Esophagus squamous epithelium (tissue), 4 donors: ENCODE measurements at regions not wholly inside any gene's neighbourhood (a gene's known extent, or its start where the extent isn't known, plus 50 kb on each side); places are given as distances from the start of the nearest gene placed in this dataset.

Experiments
- POLR2A ChIP-seq, 4 donors: fragments of 450-650 bp; IDR thresholded peaks; one replicate each; pipeline ENCODE4 v1.6.1; 2017; ENCODE audit warnings: antibody characterized with exemption in 4 of 4, mild to moderate bottlenecking in 4 of 4, moderate library complexity in 3 of 4
- TF ChIP-seq, protein P1 (sequence below), 6 experiments: fragments of 450-650 bp in 4 of 6; fragments of 200-600 bp in 2 of 6; sonication (generic) in 2 of 6; IDR thresholded peaks; one replicate each; pipeline ENCODE4 v1.5.1; 2016 to 2019; ENCODE audit warnings: antibody characterized with exemption in 6 of 6, mild to moderate bottlenecking in 4 of 6, moderate library complexity in 4 of 6

DNA sequence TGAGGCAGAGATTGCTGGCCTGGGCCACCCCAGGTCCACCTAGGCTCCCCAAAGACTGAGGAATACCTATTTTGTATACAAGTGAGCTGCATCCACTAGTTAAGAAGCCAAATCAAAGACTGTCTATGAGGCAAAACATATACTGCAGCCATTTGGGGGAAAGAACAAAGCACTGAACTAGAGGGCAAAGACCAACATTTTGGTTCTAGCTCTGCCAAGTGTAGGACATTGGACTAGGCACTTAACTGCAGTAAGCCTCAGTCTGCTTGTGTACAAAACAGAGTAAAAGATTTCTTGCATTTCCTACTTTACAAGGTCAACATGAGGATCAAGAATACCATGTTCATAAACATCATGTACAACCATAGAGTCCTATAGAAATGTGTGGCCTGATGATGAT lies 94.8 kb upstream of the CYP1B1 start:
- TF ChIP-seq, protein P1, sequence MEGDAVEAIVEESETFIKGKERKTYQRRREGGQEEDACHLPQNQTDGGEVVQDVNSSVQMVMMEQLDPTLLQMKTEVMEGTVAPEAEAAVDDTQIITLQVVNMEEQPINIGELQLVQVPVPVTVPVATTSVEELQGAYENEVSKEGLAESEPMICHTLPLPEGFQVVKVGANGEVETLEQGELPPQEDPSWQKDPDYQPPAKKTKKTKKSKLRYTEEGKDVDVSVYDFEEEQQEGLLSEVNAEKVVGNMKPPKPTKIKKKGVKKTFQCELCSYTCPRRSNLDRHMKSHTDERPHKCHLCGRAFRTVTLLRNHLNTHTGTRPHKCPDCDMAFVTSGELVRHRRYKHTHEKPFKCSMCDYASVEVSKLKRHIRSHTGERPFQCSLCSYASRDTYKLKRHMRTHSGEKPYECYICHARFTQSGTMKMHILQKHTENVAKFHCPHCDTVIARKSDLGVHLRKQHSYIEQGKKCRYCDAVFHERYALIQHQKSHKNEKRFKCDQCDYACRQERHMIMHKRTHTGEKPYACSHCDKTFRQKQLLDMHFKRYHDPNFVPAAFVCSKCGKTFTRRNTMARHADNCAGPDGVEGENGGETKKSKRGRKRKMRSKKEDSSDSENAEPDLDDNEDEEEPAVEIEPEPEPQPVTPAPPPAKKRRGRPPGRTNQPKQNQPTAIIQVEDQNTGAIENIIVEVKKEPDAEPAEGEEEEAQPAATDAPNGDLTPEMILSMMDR (IDR thresholded peaks at IDR 0.05) = no peak
- TF ChIP-seq POLR2A (IDR thresholded peaks at IDR 0.05) = no peak
